Hepatocyte (in vitro differentiated cells): ENCODE measurements at regions not wholly inside any gene's neighbourhood (a gene's known extent, or its start where the extent isn't known, plus 50 kb on each side); places are given as distances from the start of the nearest gene placed in this dataset.

Source experiments
- DNase-seq: peaks from one replicate; pipeline ENCODE4 v3.0.0-alpha.2; 2016; ENCODE audit warnings: low spot score
- H2AFZ ChIP-seq: fragments of 200-600 bp; sonication (generic); 2 replicates; pipeline ENCODE4 v1.6.0; 2016; ENCODE audit warnings: antibody characterized with exemption, mild to moderate bottlenecking
- H3K27ac ChIP-seq: fragments of 200-600 bp; sonication (generic); 2 replicates; pipeline ENCODE4 v1.5.1; 2016; ENCODE audit warnings: mild to moderate bottlenecking
- H3K27me3 ChIP-seq: fragments of 200-600 bp; sonication (generic); 2 replicates; pipeline ENCODE4 v1.6.1; 2016
- H3K36me3 ChIP-seq: fragments of 200-600 bp; sonication (generic); replicated peaks from 2 replicates; pipeline ENCODE4 v1.5.1; 2016; ENCODE audit warnings: low read depth; ENCODE audit not compliant: insufficient read depth
- H3K4me1 ChIP-seq: fragments of 200-600 bp; sonication (generic); 2 replicates; pipeline ENCODE4 v1.5.1; 2016; ENCODE audit warnings: mild to moderate bottlenecking, moderate library complexity; ENCODE audit not compliant: insufficient read depth
- H3K4me2 ChIP-seq: fragments of 200-600 bp; sonication (generic); 2 replicates; pipeline ENCODE4 v1.6.0; 2016
- H3K4me3 ChIP-seq: fragments of 200-600 bp; sonication (generic); 2 replicates; pipeline ENCODE4 v1.5.1; 2016; ENCODE audit warnings: mild to moderate bottlenecking
- H3K79me2 ChIP-seq: fragments of 200-600 bp; sonication (generic); 2 replicates; pipeline ENCODE4 v1.6.0; 2017; ENCODE audit warnings: mild to moderate bottlenecking
- H3K9me2 ChIP-seq: fragments of 200-600 bp; sonication (generic); replicated peaks from 2 replicates; pipeline ENCODE4 v1.6.0; 2017; ENCODE audit warnings: mild to moderate bottlenecking; ENCODE audit not compliant: insufficient read depth
- H3K9me3 ChIP-seq: fragments of 200-600 bp; sonication (generic); 2 replicates; pipeline ENCODE4 v1.5.1; 2016; ENCODE audit warnings: low read depth, mild to moderate bottlenecking
- H4K20me1 ChIP-seq: fragments of 200-600 bp; sonication (generic); 2 replicates; pipeline ENCODE4 v1.6.0; 2016; ENCODE audit warnings: mild to moderate bottlenecking; ENCODE audit not compliant: insufficient read depth, poor library complexity, severe bottlenecking
- EZH2 ChIP-seq: fragments of 200-600 bp; sonication (generic); IDR thresholded peaks from 2 replicates; pipeline ENCODE4 v1.6.1; 2016; ENCODE audit warnings: antibody characterized with exemption, mild to moderate bottlenecking, borderline replicate concordance
- EZH2phosphoT487 ChIP-seq: fragments of 200-600 bp; sonication (generic); IDR thresholded peaks from one replicate; pipeline ENCODE4 v1.6.1; 2018; ENCODE audit warnings: antibody characterized with exemption, mild to moderate bottlenecking, low read depth, moderate library complexity; ENCODE audit not compliant: unreplicated experiment, severe bottlenecking
- WGBS: methylation state at CpG from one replicate; pipeline ENCODE4 v1.1.6; 2016; ENCODE audit warnings: low lambda C conversion rate; ENCODE audit errors: missing lambda C conversion rate; 5-methylcytosine and 5-hydroxymethylcytosine counted together
- TF ChIP-seq, protein P1 (sequence below): fragments of 200-600 bp; sonication (generic); IDR thresholded peaks from 2 replicates; pipeline ENCODE4 v1.5.1; 2016; ENCODE audit warnings: antibody characterized with exemption, mild to moderate bottlenecking; ENCODE audit not compliant: poor library complexity

DNA sequence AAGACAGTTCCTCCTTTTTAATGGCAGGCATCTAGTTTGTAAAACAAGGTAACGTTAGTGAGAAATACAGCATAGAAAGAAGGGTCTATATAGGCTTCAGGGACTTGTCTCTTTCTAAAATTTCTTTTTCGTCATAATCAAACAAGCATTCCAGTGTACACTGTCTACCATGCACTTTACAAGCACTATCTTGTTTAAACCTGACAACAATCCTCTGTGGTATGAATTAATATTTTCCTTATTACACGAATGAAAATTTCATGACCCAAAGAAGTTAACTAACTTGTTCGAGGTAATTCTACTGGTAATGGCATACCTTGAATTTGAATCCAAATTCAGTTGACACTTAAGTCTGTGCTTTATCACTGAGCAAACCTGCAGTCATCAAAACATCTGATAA is 399.7 kb upstream of the NBEA start:
- DNase-seq = no peak
- no peaks in the 10 kb centered on the region for H3K9me3 ChIP-seq
- H2AFZ ChIP-seq = no peak overlapping the region
- no peak overlapping the region for H3K4me3 ChIP-seq
- no peaks in the 10 kb centered on the region for H3K27me3 ChIP-seq
- WGBS = 74% methylated on average over 4 of the region's 4 CpGs
- no peaks in the 10 kb centered on the region for H3K79me2 ChIP-seq
- TF ChIP-seq, protein P1, sequence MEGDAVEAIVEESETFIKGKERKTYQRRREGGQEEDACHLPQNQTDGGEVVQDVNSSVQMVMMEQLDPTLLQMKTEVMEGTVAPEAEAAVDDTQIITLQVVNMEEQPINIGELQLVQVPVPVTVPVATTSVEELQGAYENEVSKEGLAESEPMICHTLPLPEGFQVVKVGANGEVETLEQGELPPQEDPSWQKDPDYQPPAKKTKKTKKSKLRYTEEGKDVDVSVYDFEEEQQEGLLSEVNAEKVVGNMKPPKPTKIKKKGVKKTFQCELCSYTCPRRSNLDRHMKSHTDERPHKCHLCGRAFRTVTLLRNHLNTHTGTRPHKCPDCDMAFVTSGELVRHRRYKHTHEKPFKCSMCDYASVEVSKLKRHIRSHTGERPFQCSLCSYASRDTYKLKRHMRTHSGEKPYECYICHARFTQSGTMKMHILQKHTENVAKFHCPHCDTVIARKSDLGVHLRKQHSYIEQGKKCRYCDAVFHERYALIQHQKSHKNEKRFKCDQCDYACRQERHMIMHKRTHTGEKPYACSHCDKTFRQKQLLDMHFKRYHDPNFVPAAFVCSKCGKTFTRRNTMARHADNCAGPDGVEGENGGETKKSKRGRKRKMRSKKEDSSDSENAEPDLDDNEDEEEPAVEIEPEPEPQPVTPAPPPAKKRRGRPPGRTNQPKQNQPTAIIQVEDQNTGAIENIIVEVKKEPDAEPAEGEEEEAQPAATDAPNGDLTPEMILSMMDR = no peak
- TF ChIP-seq EZH2 (no peak), EZH2phosphoT487 (no peak)
- no peaks in the 10 kb centered on the region for H4K20me1 ChIP-seq
- no peak overlapping the region for H3K4me2 ChIP-seq
- H3K4me1 ChIP-seq = no peaks in the 10 kb centered on the region
- no peaks in the 10 kb centered on the region for H3K9me2 ChIP-seq
- H3K27ac ChIP-seq = no peak overlapping the region
- no peaks in the 10 kb centered on the region for H3K36me3 ChIP-seq

DNA sequence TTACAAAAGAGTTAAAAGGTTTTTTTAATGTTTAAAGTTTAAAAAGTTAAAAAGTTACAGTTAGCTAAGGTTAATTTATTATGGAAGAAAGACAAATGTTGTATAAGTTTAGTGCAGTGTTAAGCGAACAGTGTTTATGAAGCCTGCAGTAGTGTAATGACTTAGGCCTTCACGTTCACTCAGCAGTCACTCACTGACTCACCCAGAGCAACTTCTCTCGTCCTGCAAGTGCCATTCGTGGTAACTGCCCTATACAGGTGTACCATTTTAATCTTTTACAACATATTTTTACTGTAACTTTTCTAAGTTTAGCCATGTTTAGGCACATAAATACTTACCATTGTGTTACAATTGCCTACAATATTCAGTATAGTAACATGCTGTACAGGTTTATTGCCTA is 398.2 kb upstream of the NBEA start:
- no peaks in the 10 kb centered on the region for H3K4me1 ChIP-seq
- no peaks in the 10 kb centered on the region for H3K9me2 ChIP-seq
- no peak overlapping the region for H2AFZ ChIP-seq
- WGBS = 84% methylated on average over 4 of the region's 4 CpGs
- DNase-seq = no peak
- H4K20me1 ChIP-seq = no peaks in the 10 kb centered on the region
- no peak overlapping the region for H3K4me3 ChIP-seq
- no peak for TF ChIP-seq EZH2
- TF ChIP-seq, protein P1 = no peak
- no peak for TF ChIP-seq EZH2phosphoT487
- H3K36me3 ChIP-seq = no peaks in the 10 kb centered on the region
- H3K27ac ChIP-seq = no peak overlapping the region
- H3K9me3 ChIP-seq = no peaks in the 10 kb centered on the region
- no peaks in the 10 kb centered on the region for H3K27me3 ChIP-seq
- no peak overlapping the region for H3K4me2 ChIP-seq
- H3K79me2 ChIP-seq = no peaks in the 10 kb centered on the region

DNA sequence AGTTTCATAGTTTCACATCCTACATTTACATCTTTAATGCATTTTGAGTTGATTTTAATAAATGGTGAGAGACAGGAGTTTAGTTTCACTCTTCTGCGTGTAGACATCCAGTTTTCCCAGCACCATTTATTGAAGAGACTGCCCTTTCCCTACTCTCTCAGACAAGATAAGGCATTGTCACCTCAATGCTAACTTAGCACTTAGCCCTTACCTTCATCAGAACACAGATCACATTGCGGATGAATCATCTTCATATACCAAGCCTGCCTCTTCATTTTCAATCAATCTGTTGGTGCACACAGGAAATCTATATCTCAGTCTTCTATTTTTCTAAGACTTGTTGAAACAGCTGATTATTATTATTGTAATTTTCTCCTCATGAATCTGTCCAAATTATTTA is 396.6 kb upstream of the NBEA start:
- DNase-seq = no peak
- no peaks in the 10 kb centered on the region for H3K27me3 ChIP-seq
- TF ChIP-seq, protein P1 = no peak
- no peak for TF ChIP-seq EZH2
- no peak for TF ChIP-seq EZH2phosphoT487
- H3K79me2 ChIP-seq = no peaks in the 10 kb centered on the region
- 90% methylated on average over 2 of the region's 2 CpGs for WGBS
- no peak overlapping the region for H3K4me3 ChIP-seq
- no peaks in the 10 kb centered on the region for H3K4me1 ChIP-seq
- no peak overlapping the region for H3K27ac ChIP-seq
- no peak overlapping the region for H2AFZ ChIP-seq
- H3K9me3 ChIP-seq = no peaks in the 10 kb centered on the region
- no peaks in the 10 kb centered on the region for H3K9me2 ChIP-seq
- H3K36me3 ChIP-seq = no peaks in the 10 kb centered on the region
- H3K4me2 ChIP-seq = no peak overlapping the region
- no peaks in the 10 kb centered on the region for H4K20me1 ChIP-seq
